ENCODE measurements at regions not wholly inside any gene's neighbourhood (a gene's known extent, or its start where the extent isn't known, plus 50 kb on each side); places are given as distances from the start of the nearest gene placed in this dataset.

DNA sequence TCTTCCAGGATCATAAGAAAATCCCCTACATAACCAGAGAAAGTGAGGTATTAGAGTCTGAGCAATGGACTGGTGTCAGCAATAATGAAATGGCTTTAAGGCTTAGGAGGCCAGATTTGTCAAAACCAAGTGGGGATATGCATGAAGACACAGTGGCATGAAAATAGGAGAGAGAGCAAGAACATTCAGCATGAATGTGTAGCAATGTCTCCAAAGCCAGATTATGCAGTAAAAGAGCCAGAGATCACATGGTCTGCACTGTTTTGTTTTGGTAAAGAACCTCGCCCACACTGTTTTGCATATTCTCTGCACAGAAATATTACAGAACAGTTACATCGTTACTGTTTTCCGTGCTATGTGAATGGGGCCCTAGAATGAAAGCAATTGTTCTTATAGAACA lies 589.4 kb downstream of the PLPP3 start:
- TF ChIP-seq, protein P1, sequence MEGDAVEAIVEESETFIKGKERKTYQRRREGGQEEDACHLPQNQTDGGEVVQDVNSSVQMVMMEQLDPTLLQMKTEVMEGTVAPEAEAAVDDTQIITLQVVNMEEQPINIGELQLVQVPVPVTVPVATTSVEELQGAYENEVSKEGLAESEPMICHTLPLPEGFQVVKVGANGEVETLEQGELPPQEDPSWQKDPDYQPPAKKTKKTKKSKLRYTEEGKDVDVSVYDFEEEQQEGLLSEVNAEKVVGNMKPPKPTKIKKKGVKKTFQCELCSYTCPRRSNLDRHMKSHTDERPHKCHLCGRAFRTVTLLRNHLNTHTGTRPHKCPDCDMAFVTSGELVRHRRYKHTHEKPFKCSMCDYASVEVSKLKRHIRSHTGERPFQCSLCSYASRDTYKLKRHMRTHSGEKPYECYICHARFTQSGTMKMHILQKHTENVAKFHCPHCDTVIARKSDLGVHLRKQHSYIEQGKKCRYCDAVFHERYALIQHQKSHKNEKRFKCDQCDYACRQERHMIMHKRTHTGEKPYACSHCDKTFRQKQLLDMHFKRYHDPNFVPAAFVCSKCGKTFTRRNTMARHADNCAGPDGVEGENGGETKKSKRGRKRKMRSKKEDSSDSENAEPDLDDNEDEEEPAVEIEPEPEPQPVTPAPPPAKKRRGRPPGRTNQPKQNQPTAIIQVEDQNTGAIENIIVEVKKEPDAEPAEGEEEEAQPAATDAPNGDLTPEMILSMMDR (IDR thresholded peaks at IDR 0.05; ENCODE audit: insufficient read depth, low read length) = no peak
- TF ChIP-seq GABPA (IDR thresholded peaks at IDR 0.05; ENCODE audit: low read depth) (no peak), POLR2AphosphoS5 (IDR thresholded peaks at IDR 0.05; ENCODE audit: low read depth) (no peak)
